IPS DF 4.7 (cell line): ENCODE measurements at regions not wholly inside any gene's neighbourhood (a gene's known extent, or its start where the extent isn't known, plus 50 kb on each side); places are given as distances from the start of the nearest gene placed in this dataset.
"Not testable (repeated sequence)": the region's sequence is repeated elsewhere in the genome, so short reads cannot be mapped to it uniquely, and the experiment has no call there.

Experiments
- DNase-seq: peaks from one replicate; pipeline ENCODE4 v3.0.0-alpha.2; 2013; ENCODE audit warnings: low spot score; ENCODE audit errors: extremely low read depth

- DNase-seq: no peak
These were observed 279.6 kb downstream of the HS3ST3B1 start for GRCh38 chr17:14580499-14580898.

DNA sequence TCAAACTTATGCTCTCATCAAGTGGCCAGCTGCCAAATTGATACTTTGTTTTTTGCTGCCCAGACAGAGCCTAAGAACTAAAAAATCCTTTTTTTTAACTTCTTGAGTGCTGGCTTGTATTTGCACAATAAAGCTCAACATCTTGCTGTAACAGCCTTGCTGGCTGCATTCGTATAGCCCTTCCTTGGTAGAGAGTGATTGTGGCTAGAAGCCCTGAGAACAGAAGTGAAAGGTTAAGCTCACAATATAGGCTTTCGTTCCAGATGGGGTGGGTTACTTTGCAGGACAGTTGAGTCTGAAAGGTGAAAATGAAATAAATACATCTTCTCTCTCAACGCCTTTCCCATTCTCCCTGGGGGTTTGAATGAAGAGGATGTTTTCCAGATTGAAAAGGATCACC is 278.8 kb downstream of the HS3ST3B1 start:
- DNase-seq: no peak

DNA sequence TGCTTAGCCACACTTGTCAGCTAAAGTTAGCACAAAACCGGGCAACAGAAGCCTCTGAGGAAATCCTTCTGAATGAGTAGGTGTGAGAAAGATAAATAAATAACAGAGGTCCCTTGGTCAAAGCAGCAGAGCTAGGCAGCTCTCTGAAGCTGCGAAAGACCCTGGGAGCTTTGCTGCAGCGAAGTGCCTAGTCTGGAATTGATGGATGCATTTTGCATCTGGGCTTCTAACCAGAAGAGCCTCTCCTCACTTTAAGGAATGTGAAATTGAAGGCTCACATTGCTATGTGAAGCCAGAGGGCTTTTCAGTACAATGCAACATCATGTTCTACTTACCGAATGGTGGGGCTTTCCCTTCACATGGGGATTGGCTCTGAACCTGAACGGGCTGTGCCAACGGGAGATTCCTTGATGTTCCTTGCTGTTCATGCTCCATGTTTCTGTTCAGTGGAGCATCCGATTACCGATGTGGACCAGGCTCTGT is 274.6 kb downstream of the HS3ST3B1 start:
- no peak for DNase-seq

DNA sequence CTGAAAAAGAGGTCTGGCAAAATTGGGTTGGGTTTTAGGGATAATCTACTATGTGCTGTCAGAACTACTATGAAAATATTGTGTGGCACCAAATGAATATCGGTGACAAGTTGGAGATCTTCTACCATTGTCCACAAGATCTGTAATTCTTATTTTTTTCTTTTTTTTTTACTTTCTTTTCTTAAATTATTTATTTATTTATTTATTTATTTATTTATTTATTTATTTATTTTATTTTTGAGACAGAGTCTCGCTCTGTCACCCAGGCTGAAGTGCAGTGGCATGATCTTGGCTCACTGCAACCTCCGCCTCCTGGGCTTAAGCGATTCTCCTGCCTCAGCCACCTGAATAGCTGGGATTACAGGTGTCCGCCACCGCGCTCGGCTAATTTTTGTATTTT is 259.4 kb downstream of the HS3ST3B1 start:
- not testable (repeated sequence) for DNase-seq

DNA sequence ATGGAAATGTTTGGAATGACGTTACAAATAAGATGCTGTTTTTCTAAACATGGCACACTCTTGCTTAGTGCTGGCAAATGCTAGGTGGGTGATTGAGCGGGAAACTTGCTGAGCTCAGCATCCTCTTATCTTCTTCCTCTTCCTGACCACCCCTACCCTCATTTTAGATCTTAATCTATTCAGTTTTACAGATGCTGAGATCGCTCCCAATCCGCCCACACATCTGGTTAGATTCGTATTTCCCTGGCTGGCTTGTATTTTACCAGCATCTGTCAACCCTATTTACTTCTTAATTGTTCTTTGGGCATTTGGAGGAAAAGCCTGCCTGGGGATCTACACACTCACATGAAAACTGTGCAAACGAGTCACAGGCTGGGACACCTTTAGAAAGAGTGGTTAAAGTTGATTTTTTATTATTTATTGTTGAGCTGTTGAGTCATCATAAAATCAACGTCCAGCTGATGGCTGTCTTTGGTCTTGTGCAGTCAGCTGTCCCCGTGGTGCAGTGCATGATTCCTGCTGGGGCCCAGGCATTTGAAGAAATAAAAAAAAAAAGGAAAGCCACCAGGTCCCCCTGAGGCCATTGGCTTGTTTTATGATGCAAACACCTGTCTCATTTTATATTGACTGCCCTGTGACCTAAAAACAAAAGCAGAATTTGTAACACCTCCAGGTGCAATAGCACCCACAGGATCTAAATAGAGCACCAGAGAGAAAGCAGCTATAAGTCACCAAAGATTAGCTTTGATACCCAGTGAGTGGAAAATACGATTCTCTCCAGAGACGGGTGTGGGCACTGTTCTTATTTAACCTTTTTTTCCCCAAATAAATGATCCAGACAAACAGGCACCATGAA is 258.6 kb downstream of the HS3ST3B1 start:
- no peak for DNase-seq

DNA sequence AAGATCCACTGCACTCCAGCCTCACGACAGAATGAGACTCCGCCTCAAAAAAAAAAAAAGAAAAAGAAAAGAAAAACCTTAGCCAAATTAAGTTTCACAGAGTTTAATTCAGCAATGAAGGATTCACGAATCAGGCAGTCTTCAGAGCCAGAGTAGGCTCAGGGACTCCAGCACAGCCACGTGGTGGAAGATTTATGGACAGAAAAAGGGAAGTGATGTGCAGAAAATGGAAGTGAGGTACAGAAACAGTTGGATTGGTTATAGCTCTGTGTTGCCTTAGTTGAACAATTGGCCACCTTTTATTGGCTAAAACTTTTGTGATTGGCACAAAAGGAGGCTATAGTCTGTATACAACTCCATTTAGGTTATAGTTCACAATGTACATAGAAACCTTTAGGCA is 256.6 kb downstream of the HS3ST3B1 start:
- no peak for DNase-seq

DNA sequence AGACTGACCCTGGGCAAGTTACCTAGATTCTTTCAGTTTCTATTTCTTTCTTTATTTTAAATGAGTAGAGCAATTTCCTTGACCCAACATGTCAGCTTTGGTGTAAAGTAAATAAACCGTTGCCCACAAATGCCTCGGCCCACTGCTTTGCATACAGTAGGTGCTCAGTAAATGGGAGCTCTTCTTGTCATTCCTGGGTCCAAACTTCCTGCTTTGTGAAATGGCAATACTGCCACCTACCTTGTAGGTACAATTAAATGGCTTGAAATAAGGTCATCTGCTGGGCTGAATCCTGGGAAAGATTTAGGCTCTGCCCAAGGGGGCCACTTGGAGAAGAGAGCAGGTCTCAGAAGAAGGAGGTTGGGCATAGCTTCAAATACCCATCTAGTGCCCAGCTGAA is 253.0 kb downstream of the HS3ST3B1 start:
- no peak for DNase-seq

GRCh38 chr17:14552306-14552705 is 251.4 kb downstream of the HS3ST3B1 start:
- no peak for DNase-seq

DNA sequence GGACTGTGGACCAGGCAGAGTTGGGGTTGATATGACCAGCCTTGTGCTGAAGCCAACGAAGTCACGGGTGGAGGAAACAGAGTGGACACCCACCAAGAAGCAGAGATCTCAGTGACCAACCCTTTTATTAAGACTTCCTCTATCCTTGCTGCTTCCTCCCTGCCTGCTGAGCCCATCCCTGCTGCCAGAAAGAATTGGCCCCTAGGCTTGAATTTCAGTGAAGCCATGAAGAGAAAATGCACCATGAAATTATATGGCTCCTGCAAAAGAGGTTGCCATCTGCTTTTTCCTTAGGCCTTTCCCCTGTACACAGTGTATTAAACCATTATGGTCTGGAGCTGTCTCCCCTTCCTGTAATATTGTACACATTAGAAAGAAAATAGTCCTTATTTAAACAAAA is 246.7 kb downstream of the HS3ST3B1 start:
- no peak for DNase-seq

DNA sequence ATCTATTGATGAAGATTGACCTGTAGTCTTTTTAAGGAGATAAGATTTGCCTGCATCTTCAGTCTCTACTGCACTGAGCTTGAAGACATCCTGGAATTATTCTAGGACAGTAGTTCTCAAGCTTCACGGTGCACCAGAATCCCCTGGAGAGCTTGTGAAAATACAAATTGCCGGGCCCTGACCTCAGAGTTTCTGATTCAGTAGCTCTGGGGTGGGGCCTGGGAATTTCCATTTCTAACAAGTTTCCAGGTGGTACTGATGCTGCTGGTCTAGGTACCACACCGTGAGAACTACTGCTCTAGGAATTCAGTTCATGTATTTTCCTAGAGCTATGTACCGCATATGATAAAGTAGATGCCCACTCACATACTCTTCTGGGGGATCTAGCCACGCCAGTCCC is 246.1 kb downstream of the HS3ST3B1 start:
- no peak for DNase-seq

GRCh38 chr17:14545156-14545906 is 244.4 kb downstream of the HS3ST3B1 start:
- no peak for DNase-seq

DNA sequence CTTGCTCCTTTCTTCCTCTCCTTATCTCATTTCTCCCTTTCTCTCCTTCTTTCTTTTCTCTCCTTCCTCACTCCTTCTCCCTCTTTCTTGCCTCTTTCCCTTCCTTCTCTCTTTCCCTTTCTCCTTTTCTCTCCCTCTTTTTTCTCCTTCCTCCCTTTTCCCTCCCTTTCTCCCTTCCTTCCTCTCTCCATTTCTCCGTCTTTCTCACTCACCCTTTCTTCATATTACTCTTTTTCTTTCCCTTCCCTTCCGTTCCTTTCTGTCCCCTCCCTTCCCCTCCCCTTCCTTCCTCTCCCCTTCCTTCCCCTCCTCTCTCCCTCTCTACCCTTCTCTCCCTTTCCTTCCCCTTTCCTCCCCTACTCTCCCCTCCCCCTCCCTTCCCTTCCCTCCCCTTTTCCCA is 240.8 kb downstream of the HS3ST3B1 start:
- no peak for DNase-seq

DNA sequence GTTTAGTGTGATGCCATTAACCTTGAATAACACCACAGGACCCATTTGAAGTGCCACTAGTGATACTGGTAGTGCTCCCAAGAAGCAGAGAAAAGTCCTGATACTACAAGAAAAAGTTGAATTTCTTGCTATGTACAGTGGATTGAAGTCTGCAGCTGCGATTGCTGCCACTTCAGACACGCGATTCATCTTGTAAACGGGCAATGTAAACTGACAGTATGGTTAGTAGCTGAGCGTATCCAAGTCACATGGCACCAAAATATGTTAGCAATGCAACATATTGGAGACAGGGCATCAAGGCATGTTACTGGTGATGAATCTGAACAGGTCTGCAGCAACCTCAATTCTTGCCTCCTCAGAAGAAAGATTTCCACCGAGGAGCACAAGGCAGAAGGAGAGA is 238.9 kb downstream of the HS3ST3B1 start:
- DNase-seq: no peak

GRCh38 chr17:14532242-14532641 is 231.4 kb downstream of the HS3ST3B1 start:
- DNase-seq: not testable (repeated sequence)

- DNase-seq: peak; percentile 88
These were observed 224.9 kb downstream of the HS3ST3B1 start for GRCh38 chr17:14525551-14526455.

DNA sequence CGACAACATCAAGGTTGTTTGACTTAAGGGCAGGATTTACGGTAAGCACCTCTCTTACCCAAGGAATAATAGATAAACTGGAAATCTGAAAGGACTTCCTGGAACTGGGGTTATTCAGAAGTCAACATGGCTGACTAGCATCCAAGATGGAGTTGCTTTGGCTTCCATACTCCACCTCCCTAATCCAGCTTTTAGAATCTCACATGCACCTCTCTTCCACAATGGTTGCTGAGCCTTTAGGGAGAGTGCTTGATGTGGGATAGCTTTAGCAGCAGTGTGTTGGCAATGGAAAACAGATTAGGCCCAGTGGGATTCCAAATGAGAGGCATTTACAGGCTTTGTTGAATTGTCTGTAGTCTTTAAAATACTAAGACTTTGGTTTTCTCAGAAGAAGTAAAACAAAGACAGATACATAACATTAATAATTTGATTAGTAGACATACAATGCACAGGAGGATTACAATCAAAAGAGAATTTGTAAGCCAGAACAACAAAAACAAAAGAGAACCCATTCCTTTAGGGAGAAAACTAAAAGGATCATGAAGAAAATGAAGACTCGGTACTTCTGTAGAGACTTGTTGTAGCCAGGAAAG is 222.0 kb downstream of the HS3ST3B1 start:
- DNase-seq: no peak

GRCh38 chr17:14518919-14519318 is 218.0 kb downstream of the HS3ST3B1 start:
- DNase-seq: not testable (repeated sequence)

DNA sequence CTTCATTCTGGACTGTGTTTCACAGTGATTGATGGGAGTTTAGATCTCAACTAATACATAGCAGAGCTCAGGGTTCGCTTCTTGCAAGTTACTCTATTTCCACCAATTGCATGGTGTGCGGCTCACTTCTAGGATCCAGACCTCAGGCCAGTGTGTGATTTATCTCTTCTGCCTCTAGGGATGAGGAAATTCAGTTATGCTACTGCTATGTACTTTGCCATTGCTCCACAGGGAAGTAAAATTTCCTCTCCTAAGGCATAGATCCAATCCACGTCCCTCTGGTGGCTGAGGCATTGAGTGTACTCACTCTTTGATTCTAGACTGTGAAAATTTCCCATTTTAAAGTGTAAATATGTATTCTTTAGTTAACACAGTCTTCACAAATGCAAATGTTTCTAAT is 214.1 kb downstream of the HS3ST3B1 start:
- no peak for DNase-seq

GRCh38 chr17:14513835-14514234 is 213.0 kb downstream of the HS3ST3B1 start:
- DNase-seq: no peak

- no peak for DNase-seq
These were observed 209.3 kb downstream of the HS3ST3B1 start for GRCh38 chr17:14510136-14510535.

GRCh38 chr17:14508156-14508555 is 207.3 kb downstream of the HS3ST3B1 start:
- no peak for DNase-seq
